Activated naive CD8-positive, alpha-beta T cell (primary cell): ENCODE measurements at regions not wholly inside any gene's neighbourhood (a gene's known extent, or its start where the extent isn't known, plus 50 kb on each side); places are given as distances from the start of the nearest gene placed in this dataset.

Experiments used
- H3K27ac Mint-ChIP-seq: one replicate; pipeline ENCODE4 v1.8.0; 2021; ENCODE audit warnings: mixed read lengths
- H3K27me3 Mint-ChIP-seq: one replicate; pipeline ENCODE4 v1.8.0; 2021; ENCODE audit warnings: mixed read lengths
- H3K36me3 Mint-ChIP-seq: one replicate; pipeline ENCODE4 v1.8.0; 2021; ENCODE audit warnings: mixed read lengths
- H3K4me1 Mint-ChIP-seq: one replicate; pipeline ENCODE4 v1.8.0; 2021; ENCODE audit warnings: low read depth, mixed read lengths
- H3K4me3 Mint-ChIP-seq: one replicate; pipeline ENCODE4 v1.8.0; 2021; ENCODE audit warnings: mild to moderate bottlenecking, mixed read lengths
- H3K9me3 Mint-ChIP-seq: one replicate; pipeline ENCODE4 v1.8.0; 2021; ENCODE audit warnings: low read depth, mixed read lengths

DNA sequence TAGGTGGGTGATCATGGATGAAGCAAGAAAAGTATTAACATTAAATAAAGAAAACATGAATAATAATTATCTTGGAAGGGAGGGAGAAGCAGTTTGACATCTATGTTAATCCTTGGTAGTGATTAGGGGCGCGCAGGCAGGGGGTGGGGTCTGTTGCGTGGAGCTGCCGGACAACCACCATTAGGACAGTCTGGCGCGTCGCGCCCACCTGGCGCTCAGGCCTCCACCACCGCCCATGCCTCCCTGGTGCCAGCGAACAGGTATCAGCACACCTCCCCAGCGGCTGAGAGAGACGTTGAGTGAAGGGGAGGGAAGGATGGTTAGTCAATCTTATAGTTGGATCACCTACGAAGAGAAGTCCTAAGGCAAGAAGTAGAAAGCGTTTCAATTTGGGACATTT lies 94.2 kb upstream of the CDK1 start:
- no peaks in the 10 kb centered on the region for H3K9me3 Mint-ChIP-seq
- H3K4me1 Mint-ChIP-seq = no peaks in the 10 kb centered on the region
- H3K4me3 Mint-ChIP-seq = no peak overlapping the region
- H3K27ac Mint-ChIP-seq = no peak overlapping the region
- no peaks in the 10 kb centered on the region for H3K36me3 Mint-ChIP-seq
- H3K27me3 Mint-ChIP-seq = peaks cover 6% of the 10 kb centered on the region

DNA sequence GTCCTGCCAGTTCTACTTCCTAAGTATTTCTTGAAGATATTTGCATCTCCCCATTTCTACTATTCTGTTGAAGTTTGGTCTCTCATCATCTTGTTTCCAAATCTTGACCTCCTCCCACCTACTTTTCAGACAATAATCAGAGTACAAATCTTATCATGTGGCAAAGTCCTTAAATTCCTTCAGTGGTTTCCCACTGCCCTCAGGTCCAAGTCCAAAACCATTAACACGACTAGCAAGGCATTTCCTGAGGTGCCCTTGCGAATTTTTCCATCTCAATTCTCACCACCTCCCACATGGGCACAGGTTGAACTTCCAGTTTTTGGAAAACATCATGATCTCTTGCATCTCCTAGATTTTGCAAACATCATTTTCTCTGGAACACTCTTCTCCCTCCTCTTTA lies 97.2 kb upstream of the CDK1 start:
- H3K27me3 Mint-ChIP-seq = peaks cover 4% of the 10 kb centered on the region
- no peak overlapping the region for H3K27ac Mint-ChIP-seq
- no peaks in the 10 kb centered on the region for H3K9me3 Mint-ChIP-seq
- H3K4me3 Mint-ChIP-seq = no peak overlapping the region
- H3K36me3 Mint-ChIP-seq = no peaks in the 10 kb centered on the region
- no peaks in the 10 kb centered on the region for H3K4me1 Mint-ChIP-seq

DNA sequence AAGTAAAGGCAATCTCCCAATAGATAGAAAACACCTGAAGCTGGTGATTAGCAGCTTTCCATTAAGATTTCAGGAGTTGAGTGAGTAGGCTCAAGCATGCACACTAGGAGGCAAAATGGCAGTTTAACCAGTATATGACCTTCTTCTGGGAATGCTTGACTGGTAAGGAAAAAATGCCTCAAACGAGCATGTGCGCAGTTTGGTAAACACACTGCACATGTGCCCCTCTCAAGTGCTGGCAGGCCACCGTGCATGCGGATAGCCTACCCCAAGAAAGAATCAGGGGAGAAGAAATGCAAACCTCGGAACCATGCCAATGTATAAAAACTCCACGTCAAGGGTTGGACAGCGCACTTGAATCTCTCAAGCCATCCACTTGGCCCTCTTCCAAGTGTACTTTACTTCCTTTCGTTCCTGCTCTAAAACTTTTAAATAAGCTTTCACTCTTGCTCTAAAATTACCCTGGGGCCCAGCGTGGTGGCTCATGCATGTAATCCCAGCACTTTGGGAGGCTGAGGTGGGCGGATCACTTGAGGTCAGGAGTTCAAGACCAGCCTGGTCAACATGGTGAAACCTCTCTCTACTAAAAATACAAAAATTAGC lies 98.8 kb upstream of the CDK1 start:
- no peaks in the 10 kb centered on the region for H3K4me1 Mint-ChIP-seq
- no peaks in the 10 kb centered on the region for H3K36me3 Mint-ChIP-seq
- no peaks in the 10 kb centered on the region for H3K9me3 Mint-ChIP-seq
- H3K27ac Mint-ChIP-seq = no peak overlapping the region
- no peak overlapping the region for H3K4me3 Mint-ChIP-seq
- H3K27me3 Mint-ChIP-seq = peaks cover 4% of the 10 kb centered on the region

DNA sequence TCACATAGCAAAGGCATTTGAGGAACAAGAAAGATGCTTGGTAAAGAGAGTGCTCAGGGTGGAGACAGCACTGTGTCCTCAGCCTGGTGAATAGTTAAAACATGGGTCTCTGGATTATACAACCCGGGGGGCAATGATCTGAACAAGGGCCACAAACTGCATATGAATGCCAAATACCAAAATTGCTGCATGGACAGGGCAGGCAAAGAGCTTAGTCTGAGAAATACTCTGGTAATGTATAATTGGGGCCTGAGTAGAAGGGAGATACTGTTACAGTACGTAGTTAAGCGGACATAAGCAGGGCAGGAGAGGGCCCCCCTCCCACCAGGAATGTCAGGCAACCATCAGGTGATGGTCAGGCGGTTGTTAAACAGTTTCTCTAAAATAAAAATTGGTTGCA lies 99.3 kb upstream of the CDK1 start:
- no peak overlapping the region for H3K27ac Mint-ChIP-seq
- no peak overlapping the region for H3K4me3 Mint-ChIP-seq
- peaks cover 4% of the 10 kb centered on the region for H3K27me3 Mint-ChIP-seq
- no peaks in the 10 kb centered on the region for H3K36me3 Mint-ChIP-seq
- no peaks in the 10 kb centered on the region for H3K9me3 Mint-ChIP-seq
- H3K4me1 Mint-ChIP-seq = no peaks in the 10 kb centered on the region

DNA sequence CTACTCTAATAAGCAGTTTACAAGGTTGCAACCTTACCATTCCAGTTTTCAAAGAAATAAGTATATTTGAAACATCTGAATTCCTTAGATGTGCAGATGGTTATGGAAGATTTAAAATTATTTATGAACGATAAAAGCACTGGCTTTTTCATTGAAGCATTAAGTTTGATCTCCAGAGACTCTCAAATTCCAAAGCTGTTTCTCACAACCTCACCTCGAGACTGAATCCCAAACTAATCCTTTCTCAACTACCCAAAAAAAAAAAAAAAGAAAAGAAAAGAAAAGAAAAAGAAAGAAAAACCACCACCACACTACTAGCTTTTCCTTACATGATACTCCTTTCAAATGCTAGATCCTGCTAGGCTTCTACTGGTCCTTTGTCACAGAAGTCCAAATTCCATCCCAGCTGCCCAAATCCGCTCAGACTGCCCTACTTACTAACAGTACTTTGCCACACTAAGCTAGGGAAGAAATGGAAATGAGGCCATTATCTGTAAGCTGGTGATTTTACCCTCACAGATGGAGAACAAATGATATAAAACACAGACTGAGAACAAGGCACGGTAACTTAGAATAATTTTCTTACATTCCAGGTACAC lies 100.6 kb upstream of the CDK1 start:
- H3K4me1 Mint-ChIP-seq = no peaks in the 10 kb centered on the region
- no peaks in the 10 kb centered on the region for H3K36me3 Mint-ChIP-seq
- H3K27me3 Mint-ChIP-seq = peaks cover 2% of the 10 kb centered on the region
- no peak overlapping the region for H3K27ac Mint-ChIP-seq
- no peaks in the 10 kb centered on the region for H3K9me3 Mint-ChIP-seq
- H3K4me3 Mint-ChIP-seq = no peak overlapping the region

DNA sequence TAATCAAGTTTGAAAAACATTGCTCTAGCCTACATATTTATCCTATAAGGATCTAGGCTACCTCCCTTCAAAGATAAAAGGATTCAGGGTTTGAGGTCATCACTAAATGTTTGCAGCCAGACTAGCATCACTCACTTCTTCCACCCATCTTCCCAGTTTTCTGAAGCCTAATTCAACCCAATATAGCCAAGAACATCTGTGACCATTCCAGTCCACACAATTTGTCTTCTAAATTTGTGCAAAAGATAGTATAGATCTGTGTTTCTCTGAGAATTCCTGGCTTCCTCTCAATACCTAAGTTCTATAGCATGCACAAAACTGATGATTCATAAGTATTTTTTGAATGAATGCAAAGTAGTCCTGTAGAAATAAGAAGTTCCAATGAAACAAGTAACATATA lies 103.0 kb upstream of the CDK1 start:
- no peak overlapping the region for H3K4me3 Mint-ChIP-seq
- H3K9me3 Mint-ChIP-seq = no peaks in the 10 kb centered on the region
- H3K27me3 Mint-ChIP-seq = no peaks in the 10 kb centered on the region
- H3K4me1 Mint-ChIP-seq = no peaks in the 10 kb centered on the region
- no peak overlapping the region for H3K27ac Mint-ChIP-seq
- no peaks in the 10 kb centered on the region for H3K36me3 Mint-ChIP-seq

DNA sequence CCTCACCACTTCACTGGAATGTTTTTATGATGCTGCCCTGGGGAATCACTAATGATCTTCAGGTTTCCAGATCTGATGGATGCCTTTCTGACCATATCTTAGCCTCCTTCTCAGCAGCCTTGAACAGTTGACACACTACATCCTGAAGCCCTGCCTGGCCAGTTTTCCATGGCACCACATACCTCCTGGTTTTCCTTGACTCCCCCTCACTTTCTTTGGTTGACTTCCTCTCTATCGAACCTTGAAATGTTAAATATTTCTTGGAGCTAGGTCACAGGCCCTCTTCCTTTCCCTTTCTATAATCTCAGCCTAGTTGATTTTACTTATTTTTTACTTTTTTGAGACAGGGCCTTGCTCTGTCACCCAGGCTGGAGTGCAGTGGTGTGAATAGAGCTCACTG lies 108.8 kb upstream of the CDK1 start:
- H3K4me3 Mint-ChIP-seq = no peak overlapping the region
- H3K36me3 Mint-ChIP-seq = no peaks in the 10 kb centered on the region
- no peaks in the 10 kb centered on the region for H3K27me3 Mint-ChIP-seq
- H3K27ac Mint-ChIP-seq = no peak overlapping the region
- H3K9me3 Mint-ChIP-seq = no peaks in the 10 kb centered on the region
- H3K4me1 Mint-ChIP-seq = no peaks in the 10 kb centered on the region

DNA sequence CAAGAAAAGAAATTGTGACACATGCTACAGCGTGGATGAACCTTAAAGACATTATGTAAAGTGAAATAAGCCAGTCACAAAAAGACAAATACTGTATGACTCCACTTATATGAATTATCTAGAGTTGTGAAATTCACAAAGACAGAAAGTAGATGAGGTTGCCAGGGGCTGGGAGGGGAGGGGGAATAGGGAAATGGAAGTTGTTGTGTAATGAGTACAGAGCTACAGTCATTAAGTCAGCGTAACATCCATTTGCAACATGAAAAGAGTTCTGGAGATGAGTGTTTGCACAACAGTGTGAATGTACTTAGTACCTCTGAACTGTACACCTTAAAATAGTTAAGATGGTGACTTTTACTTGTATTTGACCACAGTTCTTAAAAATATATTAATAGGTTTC lies 112.1 kb upstream of the CDK1 start:
- H3K4me3 Mint-ChIP-seq = no peak overlapping the region
- no peak overlapping the region for H3K27ac Mint-ChIP-seq
- peaks cover 2% of the 10 kb centered on the region for H3K4me1 Mint-ChIP-seq
- no peaks in the 10 kb centered on the region for H3K9me3 Mint-ChIP-seq
- no peaks in the 10 kb centered on the region for H3K36me3 Mint-ChIP-seq
- no peaks in the 10 kb centered on the region for H3K27me3 Mint-ChIP-seq

DNA sequence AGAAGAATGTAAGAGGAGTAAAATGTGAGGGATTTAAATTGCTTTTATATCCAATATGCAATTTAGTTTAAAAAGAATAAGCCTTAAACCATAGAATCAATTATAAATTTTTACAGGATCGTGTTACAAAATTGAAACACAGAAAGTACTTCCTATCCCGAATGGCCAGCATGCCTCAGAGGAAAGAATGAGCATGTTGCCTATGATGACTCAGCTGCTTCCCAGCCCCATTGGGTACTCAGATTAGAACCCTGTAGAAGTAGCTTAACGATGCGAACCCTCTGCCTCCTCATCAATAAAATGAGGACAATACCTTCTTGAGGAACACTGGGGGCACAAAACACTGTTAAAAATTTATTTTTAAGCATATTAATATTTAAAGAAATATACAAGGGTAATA lies 113.4 kb upstream of the CDK1 start:
- no peak overlapping the region for H3K4me3 Mint-ChIP-seq
- no peak overlapping the region for H3K27ac Mint-ChIP-seq
- H3K9me3 Mint-ChIP-seq = no peaks in the 10 kb centered on the region
- H3K27me3 Mint-ChIP-seq = peaks cover 3% of the 10 kb centered on the region
- H3K4me1 Mint-ChIP-seq = peaks cover 2% of the 10 kb centered on the region
- H3K36me3 Mint-ChIP-seq = no peaks in the 10 kb centered on the region

DNA sequence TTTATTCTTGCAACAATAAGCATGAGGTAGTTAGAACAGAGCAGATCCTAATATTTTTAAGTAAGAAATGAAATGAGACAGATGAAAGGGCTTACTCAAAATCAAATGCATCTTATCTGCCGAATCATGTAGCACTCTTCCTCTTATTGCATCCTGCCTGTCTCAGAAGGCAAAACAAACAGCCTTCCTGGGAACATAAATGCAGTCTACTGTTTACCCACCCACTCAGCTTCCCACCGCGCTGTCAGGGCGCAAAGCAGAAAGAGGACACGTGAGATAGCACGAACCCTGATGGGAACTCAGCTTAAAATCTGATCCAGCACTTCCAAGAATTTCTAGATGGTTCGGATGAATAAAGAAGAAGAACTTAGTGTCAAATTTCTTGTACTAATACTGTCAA lies 114.4 kb upstream of the CDK1 start:
- Mint-ChIP-seq H3K36me3 (no peaks in the 10 kb centered on the region), H3K27ac (no peak overlapping the region), H3K27me3 (peaks cover 3% of the 10 kb centered on the region), H3K4me3 (no peak overlapping the region), H3K4me1 (peaks cover 2% of the 10 kb centered on the region), H3K9me3 (no peaks in the 10 kb centered on the region)

DNA sequence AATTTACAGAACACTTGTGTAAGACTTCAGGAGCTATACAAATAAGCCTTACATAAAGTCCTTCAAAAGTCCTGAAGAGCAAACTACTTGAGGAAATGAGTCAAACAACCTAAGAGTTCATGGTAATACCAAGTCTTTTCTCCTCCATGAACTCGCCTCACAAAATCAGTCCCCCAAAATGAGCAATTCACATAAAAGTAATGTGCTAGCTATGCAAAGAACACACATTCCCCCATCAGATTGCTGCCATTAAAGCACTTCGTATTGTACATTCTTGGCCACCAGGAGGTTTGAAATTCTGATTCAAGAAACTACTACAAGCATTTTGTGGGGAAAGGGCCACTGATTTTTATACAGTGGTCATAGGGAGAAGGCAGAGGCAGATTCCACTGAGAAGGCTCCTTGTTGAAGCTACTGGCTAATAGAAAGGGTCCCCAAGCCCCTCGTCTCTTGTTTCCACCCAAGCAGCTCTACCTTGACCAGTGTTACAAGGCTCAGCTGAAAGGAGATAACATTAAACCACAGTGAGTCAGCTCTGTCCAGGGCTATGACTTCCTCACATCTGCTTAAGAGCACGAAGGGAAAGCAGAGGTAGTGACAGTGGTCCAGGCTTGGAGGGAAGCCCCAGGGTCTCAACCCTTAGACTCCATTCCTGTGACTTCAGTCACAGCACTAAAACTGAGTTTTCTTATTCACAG lies 115.2 kb upstream of the CDK1 start:
- H3K4me3 Mint-ChIP-seq = no peak overlapping the region
- no peaks in the 10 kb centered on the region for H3K9me3 Mint-ChIP-seq
- H3K36me3 Mint-ChIP-seq = no peaks in the 10 kb centered on the region
- H3K4me1 Mint-ChIP-seq = peaks cover 2% of the 10 kb centered on the region
- H3K27me3 Mint-ChIP-seq = peaks cover 3% of the 10 kb centered on the region
- no peak overlapping the region for H3K27ac Mint-ChIP-seq

DNA sequence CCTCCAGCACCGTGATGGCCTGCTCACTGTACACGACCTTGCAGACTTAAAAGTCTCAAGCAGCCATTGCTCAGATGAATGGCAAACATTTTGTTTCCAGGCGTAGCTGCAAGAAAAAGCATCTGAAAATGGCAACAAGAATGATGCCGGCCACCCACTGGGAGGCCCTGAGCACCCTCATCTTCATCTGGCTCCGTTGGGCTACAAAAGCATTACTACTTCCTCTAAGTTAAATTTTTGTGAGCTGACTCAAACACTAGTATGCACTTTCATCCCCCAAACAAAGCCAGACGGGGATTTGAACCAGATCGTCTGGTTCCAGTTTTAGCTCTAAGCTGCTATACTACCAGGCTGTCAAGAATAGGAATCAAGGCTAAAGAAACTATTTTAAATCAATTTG lies 116.6 kb upstream of the CDK1 start:
- H3K27me3 Mint-ChIP-seq = peaks cover 3% of the 10 kb centered on the region
- no peak overlapping the region for H3K27ac Mint-ChIP-seq
- H3K4me3 Mint-ChIP-seq = no peak overlapping the region
- H3K4me1 Mint-ChIP-seq = peaks cover 2% of the 10 kb centered on the region
- H3K9me3 Mint-ChIP-seq = no peaks in the 10 kb centered on the region
- H3K36me3 Mint-ChIP-seq = no peaks in the 10 kb centered on the region

DNA sequence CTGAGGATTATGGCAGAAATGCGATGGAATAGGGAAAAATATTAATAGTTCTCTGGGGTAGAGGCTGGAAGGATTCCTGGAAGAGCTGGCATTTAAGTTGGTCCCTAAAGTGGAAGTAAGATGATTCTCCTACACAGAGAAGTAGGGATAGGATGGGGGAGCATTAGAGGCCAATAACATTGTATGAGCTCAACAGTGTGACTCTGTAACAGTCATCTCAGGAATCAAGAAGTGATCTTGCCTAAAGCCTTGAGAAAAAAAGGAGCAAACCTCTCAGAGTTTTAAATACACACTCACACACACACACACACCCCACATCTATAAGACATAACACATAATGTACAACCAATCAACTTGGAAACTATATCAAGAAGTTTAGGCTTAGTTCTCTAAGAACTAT lies 117.7 kb upstream of the CDK1 start:
- Mint-ChIP-seq H3K4me3 (no peak overlapping the region), H3K4me1 (peaks cover 2% of the 10 kb centered on the region), H3K9me3 (no peaks in the 10 kb centered on the region), H3K27me3 (peaks cover 3% of the 10 kb centered on the region), H3K27ac (no peak overlapping the region), H3K36me3 (no peaks in the 10 kb centered on the region)

DNA sequence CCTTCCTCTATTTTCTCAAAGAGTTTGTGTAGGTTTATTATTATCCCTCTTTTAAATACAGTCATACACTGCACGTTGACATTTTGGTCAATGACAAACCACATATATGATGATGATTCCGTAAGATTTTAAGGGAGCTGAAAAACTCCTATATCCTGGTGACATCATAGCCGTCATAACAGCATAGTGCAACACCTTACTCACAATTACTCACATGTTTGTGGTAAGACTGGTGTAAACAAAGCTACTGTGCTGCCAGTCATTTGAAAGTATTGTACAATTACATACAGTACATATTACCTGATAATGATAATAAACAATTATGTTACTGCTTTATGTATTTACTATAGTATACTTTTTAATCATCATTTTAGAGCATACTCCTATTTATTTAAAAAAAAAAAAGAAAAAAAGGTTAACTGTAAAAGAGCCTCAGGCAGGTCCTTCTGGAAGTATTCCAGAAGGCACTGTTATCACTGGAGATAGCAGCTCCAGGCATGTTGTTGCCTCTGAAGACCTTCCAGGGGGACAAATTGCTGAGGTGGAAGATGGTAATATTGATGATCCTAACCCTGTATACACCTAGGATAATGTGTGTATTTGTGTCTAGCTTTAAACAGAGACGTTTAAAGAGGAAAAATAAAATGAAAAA lies 123.3 kb upstream of the CDK1 start:
- Mint-ChIP-seq H3K4me3 (no peak overlapping the region), H3K36me3 (no peaks in the 10 kb centered on the region), H3K27me3 (no peaks in the 10 kb centered on the region), H3K27ac (no peak overlapping the region), H3K4me1 (no peaks in the 10 kb centered on the region), H3K9me3 (no peaks in the 10 kb centered on the region)

DNA sequence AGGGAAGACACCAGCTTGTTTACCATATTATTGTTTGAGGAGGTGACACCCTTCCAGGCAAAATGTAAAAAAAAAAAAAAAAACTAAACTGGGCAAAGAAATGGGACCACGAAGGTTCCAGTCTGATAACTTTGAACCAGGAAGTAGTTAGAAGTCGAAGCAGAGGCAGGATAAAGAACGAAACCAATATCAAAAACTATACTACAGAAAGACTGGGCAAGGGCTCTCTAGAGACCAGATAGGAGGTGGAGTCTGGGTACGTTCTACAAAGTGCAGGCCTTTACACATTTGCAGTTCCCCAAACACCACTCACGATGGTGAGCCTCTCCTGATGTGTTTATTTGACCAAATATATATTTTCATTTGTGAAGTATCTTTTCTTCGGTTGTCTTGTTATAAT lies 125.7 kb upstream of the CDK1 start:
- Mint-ChIP-seq H3K4me3 (no peak overlapping the region), H3K36me3 (no peaks in the 10 kb centered on the region), H3K27me3 (no peaks in the 10 kb centered on the region), H3K9me3 (no peaks in the 10 kb centered on the region), H3K4me1 (no peaks in the 10 kb centered on the region), H3K27ac (no peak overlapping the region)
